Astrocyte of the spinal cord (primary cell): ENCODE measurements at regions not wholly inside any gene's neighbourhood (a gene's known extent, or its start where the extent isn't known, plus 50 kb on each side); places are given as distances from the start of the nearest gene placed in this dataset.
A peak's percentile ranks its signal among the peaks of the same experiment; 100 is the strongest.

ENCODE experiments used
- DNase-seq: peaks from one replicate; pipeline ENCODE4 v3.0.0; 2011; ENCODE audit warnings: low read depth, low spot score
- H3K4me3 ChIP-seq: 2 replicates; pipeline ENCODE4 v1.5.1; 2011; ENCODE audit warnings: low read depth, mild to moderate bottlenecking, low read length, moderate library complexity
- CTCF ChIP-seq: IDR thresholded peaks from 2 replicates; pipeline ENCODE4 v1.5.1; 2012; ENCODE audit warnings: low read depth, mild to moderate bottlenecking, low read length, inconsistent platforms
- in situ Hi-C: cut with HindIII; loops from 2 replicates; pipeline ENCODE4 v1.10.0; 2017; ENCODE audit warnings: low sequenced_read_pairs

GRCh38 chr10:105413997-105414396, 772.9 kb downstream of the SORCS3 start:
- DNase-seq: no peak
- in situ Hi-C loops: no loop called here
- no peak overlapping the region for H3K4me3 ChIP-seq
- TF ChIP-seq CTCF: no peak

GRCh38 chr10:105409370-105409769, 768.3 kb downstream of the SORCS3 start:
- H3K4me3 ChIP-seq: no peak overlapping the region
- no peak for TF ChIP-seq CTCF
- no peak for DNase-seq
- in situ Hi-C loops: no loop called here

- H3K4me3 ChIP-seq: no peak overlapping the region
- no peak for TF ChIP-seq CTCF
- in situ Hi-C loops: no loop called here
- no peak for DNase-seq
Observed at GRCh38 chr10:105406488-105406887, 765.4 kb downstream of the SORCS3 start.

GRCh38 chr10:105398202-105398601, 757.1 kb downstream of the SORCS3 start:
- peak; percentile 47 for DNase-seq
- H3K4me3 ChIP-seq: no peak overlapping the region
- in situ Hi-C loops: no loop called here
- TF ChIP-seq CTCF: no peak

- no peak for TF ChIP-seq CTCF
- no peak for DNase-seq
- in situ Hi-C loops: no loop called here
- H3K4me3 ChIP-seq: no peak overlapping the region
Observed at GRCh38 chr10:105391670-105392351, 750.7 kb downstream of the SORCS3 start.

- no peak for DNase-seq
- in situ Hi-C loops: no loop called here
- no peak overlapping the region for H3K4me3 ChIP-seq
- TF ChIP-seq CTCF: no peak
Observed at GRCh38 chr10:105387971-105388370, 746.9 kb downstream of the SORCS3 start.

GRCh38 chr10:105383978-105384377, 742.9 kb downstream of the SORCS3 start:
- in situ Hi-C loops: no loop called here
- DNase-seq: no peak
- no peak overlapping the region for H3K4me3 ChIP-seq
- no peak for TF ChIP-seq CTCF
